ELF-1 (cell line): ENCODE measurements at regions not wholly inside any gene's neighbourhood (a gene's known extent, or its start where the extent isn't known, plus 50 kb on each side); places are given as distances from the start of the nearest gene placed in this dataset.
A peak's percentile ranks its signal among the peaks of the same experiment; 100 is the strongest.

Experiments used
- DNase-seq: peaks from one replicate; pipeline ENCODE4 v3.0.0-alpha.2; 2016; ENCODE audit warnings: low read depth, low spot score

DNA sequence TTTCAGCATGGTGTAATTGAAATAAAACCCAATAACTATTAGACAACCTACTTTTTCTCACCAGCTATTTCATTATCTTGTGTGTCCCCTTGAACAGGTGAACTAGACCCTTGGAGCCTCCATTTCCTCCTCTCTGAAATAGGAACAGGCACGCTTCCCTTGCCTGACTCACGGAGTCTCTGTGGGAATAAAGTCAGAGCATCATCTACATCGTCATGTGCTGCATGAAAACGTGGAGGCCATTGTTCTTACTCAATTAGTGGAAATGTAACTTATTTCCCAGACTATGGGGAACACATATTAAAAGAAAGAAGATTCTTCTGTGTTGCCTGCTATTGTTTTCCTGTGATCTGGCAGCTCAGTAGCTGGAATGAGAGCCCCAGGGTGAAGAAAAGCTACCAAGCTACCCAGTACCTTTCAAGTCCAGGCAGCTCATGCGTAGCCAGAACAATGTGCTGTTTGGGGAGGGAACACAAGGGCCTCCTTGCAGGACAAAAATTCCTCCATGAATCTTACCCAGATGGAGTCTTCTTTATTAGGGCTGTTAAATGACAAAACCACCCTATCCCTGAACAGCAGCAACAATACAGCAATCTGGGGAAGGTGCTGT, 59.8 kb downstream of the SOX11 start:
- DNase-seq: peak; percentile 39

GRCh38 chr2:5756272-5756671, 64.1 kb downstream of the SOX11 start:
- peak; percentile 35 for DNase-seq

- DNase-seq: no peak
Measured at GRCh38 chr2:5758346-5758745, 66.2 kb downstream of the SOX11 start.

DNA sequence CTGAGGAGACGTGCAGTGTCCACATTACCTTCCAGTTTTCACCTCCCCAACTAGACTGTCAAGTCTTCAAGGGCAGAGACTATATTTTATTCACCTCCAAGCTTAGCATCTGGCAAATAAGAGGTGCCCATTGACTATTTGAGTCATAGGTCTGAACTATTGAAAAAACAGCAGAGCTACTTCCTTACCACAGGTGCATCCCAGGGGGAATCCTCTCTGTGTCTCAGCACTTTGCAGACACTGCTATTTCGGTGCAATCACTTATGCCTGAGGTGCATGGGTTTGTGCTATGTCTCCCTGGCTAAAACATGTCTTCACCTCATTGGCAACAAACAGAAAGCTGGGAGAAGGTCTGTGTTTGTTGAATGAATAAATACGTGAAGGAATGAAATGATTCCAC, 67.8 kb downstream of the SOX11 start:
- no peak for DNase-seq

GRCh38 chr2:5763531-5763930, 71.3 kb downstream of the SOX11 start:
- no peak for DNase-seq

DNA sequence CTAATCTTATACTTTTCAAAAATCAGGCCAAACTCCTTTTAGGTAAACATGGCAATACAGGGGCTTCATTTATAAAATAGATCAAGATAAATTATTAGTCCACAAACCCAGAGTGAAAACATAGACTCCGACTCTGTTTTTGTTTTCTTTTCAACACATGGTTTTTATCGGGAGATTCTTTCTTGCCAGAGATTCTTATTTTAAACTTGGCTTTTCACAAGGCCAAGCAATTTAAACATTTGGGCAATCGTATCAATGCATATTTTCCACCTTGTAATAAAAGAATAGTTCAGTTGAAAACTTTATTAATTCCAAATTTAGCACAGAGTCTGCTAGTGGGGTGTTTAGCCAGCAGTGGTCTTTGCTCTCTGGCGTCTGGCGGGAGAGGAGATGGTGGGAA, 71.9 kb downstream of the SOX11 start:
- DNase-seq: no peak

DNA sequence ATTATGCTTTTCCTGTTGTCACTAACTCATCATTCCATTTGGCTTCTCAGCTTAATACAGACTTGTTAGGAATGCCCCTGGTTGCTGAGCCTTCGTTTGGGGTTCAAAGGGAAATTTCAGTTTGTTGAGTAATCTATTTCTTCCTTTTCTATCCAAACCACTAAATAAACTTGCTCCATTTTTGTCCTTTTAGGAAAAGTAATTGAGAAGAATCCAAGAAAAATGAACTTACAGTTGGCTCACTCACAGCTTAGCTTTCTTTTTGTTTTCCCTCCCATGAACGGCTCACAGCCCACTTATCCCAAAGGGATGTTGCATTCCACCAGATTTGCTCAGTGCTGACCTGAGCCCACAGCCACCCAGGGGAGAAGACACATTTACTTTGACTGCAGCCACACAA, 73.9 kb downstream of the SOX11 start:
- no peak for DNase-seq

- no peak for DNase-seq
Measured at GRCh38 chr2:5766561-5766960, 74.4 kb downstream of the SOX11 start.

DNA sequence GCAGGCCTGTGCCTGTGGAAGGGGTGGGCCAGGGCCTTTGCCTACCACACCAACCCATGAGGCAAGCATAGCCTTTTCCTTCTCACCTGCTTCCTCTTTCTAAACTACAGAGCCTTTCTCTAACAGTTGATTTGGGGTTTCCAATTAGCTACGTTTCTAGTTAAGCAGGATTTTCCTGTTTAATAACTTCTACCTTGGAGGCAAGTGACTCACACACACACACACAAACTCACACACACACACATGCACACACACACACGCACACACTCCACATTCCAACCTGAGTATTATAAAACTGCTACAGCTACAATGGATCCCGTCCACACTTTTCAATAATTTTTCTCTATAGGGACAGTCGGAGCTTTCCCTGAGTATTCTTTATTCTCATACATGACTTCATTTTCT, 84.9 kb downstream of the SOX11 start:
- DNase-seq: peak; percentile 55

- peak; percentile 6 for DNase-seq
Measured at GRCh38 chr2:5781679-5782078, 89.5 kb downstream of the SOX11 start.

DNA sequence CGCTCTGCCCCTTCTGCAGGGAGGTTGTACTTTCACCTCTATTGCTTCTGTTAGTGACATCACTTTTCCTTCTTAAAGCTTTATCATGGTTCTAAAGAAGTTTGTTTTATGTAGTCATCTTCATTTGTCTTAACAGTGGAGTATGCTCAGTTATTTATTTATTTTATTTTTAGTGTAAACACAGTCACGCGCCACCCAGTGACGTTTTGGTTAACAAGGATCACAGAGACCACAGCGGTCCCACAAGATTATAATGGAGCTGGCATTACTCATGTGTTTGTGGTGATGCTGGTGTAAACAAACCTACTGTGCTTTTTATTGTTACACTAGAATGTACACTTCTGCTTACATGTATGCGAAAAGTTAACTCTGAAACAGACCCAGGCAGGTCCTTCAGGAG, 89.9 kb downstream of the SOX11 start:
- no peak for DNase-seq

DNA sequence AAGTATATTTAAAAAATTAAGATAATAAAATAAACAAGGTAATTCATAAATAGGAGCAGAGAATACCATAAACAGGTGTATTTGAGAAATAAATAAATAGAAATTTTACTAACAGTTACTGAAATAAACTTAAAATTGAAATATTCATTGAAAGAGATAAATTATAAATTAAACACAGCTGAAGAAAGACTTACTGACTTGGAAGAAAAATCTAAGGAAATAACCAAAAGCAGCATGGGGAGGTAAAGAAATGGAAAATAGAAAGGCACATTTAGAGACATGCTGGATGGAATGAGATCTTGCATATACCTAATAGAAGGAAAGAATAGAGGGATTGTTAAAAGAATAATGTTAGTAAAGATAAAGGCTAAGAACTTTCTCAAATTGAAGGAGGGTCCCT, 96.3 kb downstream of the SOX11 start:
- no peak for DNase-seq

GRCh38 chr2:5791371-5791770, 99.2 kb downstream of the SOX11 start:
- DNase-seq: no peak

DNA sequence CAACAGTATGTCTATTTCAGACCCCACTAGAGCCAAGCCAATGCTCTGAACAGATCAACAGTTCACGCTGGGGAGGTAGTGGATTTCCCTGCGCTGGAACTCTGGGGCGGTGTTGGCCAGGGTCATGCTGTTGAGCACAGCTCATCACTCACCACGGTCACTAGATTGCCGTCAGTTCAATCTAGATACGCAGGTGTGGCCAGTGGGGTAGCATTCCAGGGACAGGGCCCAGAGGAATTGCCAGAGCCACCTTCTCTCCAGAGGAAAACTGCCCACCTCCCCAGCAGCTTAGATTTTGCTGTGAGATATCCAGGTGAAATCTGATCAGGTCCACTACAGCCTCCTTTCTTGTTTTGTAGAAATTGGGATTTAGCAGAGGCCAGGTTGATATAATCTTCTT, 101.8 kb downstream of the SOX11 start:
- peak; percentile 78 for DNase-seq

DNA sequence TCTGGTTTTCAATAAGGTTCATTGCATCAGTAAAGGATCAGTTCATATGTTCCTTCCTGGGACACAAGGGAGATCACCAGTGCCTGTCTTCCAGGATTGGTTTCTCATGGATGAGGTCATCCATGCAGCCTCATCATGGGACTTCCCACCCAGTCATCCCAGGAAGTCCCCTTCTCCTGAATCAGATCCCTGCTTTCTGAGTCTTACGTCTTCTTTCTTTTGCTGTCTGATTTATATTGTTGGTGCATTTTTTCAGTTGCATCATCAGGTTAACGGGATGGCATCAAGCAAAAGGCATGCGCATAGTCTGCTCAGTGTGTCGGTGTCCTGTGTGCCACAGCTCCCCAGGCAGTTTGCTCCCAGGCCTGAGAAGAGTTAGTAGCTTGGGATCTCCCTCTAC, 105.9 kb downstream of the SOX11 start:
- DNase-seq: peak; percentile 5

DNA sequence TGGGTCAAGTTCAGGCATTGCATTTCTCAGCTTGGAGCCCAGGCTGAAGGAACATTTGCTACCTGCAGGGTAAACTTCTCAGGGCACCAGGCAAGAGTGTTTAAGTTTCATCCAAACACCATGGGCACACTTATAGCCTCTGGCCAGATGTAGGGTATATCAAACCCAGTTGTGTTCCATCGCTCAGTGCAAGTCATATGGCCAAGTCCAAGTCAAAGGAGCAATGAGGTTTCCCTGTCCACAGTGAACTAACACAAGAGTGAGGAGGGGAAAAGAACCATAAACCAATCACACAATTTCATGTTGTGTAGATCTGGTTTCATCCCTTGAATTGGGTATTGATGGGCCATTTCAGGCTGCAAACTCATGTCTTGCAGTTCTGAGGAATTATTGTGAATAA, 107.2 kb downstream of the SOX11 start:
- DNase-seq: no peak

DNA sequence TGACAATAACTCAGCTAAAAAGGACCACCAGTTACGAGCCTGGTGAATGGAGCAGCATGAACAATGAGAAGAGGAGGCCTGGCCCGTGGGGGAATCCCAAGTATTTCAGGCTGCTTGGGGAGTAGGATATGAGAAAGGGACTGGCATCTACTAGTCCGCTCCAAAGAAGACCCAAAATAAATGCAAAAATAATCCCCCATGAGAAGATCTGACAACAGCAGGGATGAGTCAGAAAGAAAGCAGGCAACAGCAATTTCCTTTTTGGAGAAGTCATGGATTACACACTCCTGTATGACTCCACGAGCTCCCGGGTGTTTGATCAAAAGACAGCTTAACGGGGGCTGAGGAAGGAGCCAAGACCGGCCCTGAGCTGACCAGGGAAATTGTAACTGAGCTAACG, 111.4 kb downstream of the SOX11 start:
- peak; percentile 70 for DNase-seq

DNA sequence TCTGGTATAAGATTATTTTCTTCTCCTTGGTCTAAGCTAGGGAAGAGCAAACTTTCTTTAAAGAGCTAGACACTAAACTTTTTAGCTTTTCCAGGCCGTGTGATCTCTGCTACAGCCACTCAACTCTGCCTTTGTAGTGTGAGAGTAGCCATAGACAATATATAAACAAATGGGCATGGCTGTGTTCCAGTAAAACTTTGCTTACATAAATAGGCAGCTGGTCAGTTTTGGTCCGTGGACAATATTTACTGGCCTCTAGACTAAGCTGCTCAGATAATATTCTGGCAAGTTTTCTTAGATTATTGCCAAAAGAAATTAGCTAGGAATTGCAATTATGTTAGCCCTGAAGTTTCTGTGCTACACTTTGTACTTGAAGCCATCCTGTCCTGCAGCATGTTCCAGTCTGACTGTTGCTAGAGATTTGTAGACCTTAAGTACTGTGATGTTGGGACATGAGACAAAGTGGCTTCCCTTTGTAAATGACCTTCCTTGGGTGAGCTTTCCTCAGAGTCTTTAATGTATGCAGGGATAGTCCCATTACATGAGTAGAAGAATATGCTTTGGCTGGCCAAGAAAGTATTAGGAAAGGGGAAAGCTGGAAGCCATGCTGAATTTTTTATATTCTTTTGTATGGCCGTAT, 126.9 kb downstream of the SOX11 start:
- DNase-seq: no peak

GRCh38 chr2:5824126-5824525, 131.9 kb downstream of the SOX11 start:
- DNase-seq: no peak

GRCh38 chr2:5825686-5826085, 133.5 kb downstream of the SOX11 start:
- no peak for DNase-seq

DNA sequence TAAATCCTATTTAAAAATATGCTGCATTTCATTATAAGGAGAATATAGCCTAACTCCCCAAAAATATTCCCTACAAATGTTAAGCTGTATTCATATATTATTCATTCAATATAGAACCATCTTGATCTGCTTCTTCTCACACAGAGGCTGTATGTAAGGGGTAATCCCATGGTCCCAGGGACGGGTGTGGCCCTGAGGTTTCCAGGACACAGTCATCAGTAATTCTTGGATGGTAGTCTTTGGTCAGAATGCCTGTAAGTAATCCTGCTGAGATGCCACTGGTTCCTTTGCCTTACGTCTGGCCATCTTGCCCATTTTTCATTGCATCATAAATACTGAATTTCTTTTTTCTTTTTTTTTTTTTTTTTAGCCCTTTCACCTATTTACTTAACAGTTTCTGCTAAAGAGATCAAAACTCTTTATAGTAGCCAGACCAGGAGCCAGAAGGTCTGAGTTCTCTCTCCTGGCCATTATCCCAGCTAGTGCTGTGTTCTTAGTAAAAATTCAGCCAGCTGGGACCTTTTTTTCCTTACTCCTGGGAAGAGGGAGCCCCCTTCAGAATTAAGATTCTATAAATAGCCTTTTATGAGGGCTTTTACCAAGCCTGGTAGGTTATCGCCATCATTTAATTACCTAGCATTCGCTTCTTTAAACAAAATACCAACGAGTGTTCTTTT, 134.9 kb downstream of the SOX11 start:
- no peak for DNase-seq

DNA sequence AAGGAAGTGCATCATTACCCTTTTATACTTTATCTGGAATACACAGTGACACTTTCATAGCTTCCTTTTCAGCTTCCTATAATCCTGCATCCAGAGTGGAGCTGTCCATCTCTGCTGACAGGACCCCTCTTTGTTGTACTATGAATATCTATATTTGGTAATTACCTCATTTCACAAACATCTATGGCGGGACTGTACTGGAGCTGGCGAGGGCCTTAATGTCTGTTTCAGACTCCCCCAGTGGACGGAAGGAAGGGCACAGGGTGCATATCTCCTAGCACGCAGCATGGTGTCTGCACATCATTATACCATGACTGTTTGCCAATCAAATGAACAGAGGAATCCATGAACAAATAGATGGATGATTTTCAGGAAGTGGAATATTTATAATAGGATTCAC, 142.3 kb downstream of the SOX11 start:
- DNase-seq: no peak

- no peak for DNase-seq
Measured at GRCh38 chr2:5839550-5839949, 147.4 kb downstream of the SOX11 start.
